BJ (cell line): ENCODE measurements at regions not wholly inside any gene's neighbourhood (a gene's known extent, or its start where the extent isn't known, plus 50 kb on each side); places are given as distances from the start of the nearest gene placed in this dataset.

Experiments used
- CTCF ChIA-PET: fragments of 350-600 bp; formaldehyde crosslinking; extraction: SDS; loops from one replicate; lab custom pipeline; 2021; ENCODE audit warnings: antibody characterized with exemption, inconsistent platforms; lab: Yijun Ruan, JAX
- POLR2A ChIA-PET: fragments of 300-600 bp; sonication (Branson Sonifier 250); formaldehyde crosslinking; extraction: SDS; loops from one replicate; lab custom pipeline; 2021; ENCODE audit warnings: antibody characterized with exemption; lab: Charles Lee
- DNase-seq: peaks from one replicate; pipeline ENCODE4 v3.0.0-alpha.2; 2011; ENCODE audit warnings: low read depth
- H3K27me3 ChIP-seq: 2 replicates; pipeline ENCODE4 v1.6.0; 2011; ENCODE audit warnings: low read length; ENCODE audit not compliant: control insufficient read depth, insufficient read depth
- H3K36me3 ChIP-seq: 2 replicates; pipeline ENCODE4 v1.5.1; 2011; ENCODE audit warnings: low read length; ENCODE audit not compliant: control insufficient read depth, insufficient read depth
- H3K4me3 ChIP-seq: 2 replicates; pipeline ENCODE4 v1.5.1; 2011; ENCODE audit warnings: low read depth, mild to moderate bottlenecking, control low read depth, low read length
- TF ChIP-seq, protein P1 (sequence below): IDR thresholded peaks from 2 replicates; pipeline ENCODE4 v1.5.1; 2011; ENCODE audit warnings: low read depth, mild to moderate bottlenecking, control low read depth, inconsistent platforms, low read length, moderate library complexity; ENCODE audit not compliant: insufficient read depth

DNA sequence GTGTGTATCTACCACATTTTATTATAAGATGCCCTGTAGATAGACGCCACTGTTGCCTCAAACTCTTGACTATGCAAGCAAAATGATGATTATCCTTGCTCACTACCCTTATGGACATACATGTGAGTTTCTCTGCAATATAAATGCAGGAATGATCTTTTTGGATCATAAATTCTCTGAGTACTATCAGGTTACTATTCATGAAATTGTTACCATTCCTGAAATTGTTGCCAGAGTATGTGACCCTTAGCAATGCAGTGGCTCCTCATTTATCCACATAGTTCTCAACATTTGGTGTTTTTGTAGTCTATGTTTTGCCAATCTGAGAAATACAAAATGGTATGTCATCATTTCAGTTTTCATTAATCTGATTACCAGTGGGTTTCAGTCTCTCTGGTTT lies 166.2 kb upstream of the FAM3C start:
- H3K27me3 ChIP-seq = no peaks in the 10 kb centered on the region
- H3K4me3 ChIP-seq = no peak overlapping the region
- peak; percentile 31 for DNase-seq
- ChIA-PET POLR2A (no interaction called here), CTCF (no interaction called here)
- no peaks in the 10 kb centered on the region for H3K36me3 ChIP-seq
- TF ChIP-seq, protein P1, sequence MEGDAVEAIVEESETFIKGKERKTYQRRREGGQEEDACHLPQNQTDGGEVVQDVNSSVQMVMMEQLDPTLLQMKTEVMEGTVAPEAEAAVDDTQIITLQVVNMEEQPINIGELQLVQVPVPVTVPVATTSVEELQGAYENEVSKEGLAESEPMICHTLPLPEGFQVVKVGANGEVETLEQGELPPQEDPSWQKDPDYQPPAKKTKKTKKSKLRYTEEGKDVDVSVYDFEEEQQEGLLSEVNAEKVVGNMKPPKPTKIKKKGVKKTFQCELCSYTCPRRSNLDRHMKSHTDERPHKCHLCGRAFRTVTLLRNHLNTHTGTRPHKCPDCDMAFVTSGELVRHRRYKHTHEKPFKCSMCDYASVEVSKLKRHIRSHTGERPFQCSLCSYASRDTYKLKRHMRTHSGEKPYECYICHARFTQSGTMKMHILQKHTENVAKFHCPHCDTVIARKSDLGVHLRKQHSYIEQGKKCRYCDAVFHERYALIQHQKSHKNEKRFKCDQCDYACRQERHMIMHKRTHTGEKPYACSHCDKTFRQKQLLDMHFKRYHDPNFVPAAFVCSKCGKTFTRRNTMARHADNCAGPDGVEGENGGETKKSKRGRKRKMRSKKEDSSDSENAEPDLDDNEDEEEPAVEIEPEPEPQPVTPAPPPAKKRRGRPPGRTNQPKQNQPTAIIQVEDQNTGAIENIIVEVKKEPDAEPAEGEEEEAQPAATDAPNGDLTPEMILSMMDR = no peak

DNA sequence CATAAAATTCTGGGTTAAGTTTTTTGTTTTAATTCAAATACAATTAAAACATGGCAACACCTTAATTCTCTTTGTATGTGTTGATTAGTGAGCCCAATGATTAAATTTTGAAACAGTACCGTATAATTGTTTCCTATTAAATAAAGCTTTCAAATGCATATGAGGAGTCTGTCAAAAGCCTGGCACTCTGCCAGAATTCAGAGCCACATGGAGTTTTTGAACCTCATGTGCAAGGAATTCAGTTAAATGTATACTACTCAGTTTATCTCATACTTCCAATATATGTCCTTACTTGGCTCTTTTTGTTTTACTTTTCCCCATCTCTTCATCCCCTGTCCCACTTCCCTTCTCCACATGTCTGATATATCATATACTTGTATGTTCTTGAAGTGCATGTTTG lies 165.6 kb upstream of the FAM3C start:
- Histone ChIP-seq H3K27me3 (no peaks in the 10 kb centered on the region), H3K36me3 (no peaks in the 10 kb centered on the region), H3K4me3 (no peak overlapping the region)
- TF ChIP-seq, protein P1 = no peak
- no peak for DNase-seq
- ChIA-PET POLR2A (no interaction called here), CTCF (interaction anchor here (1.2 kb wide), 1 partner anchor 13 kb away, joined by 3 read pairs; no protein-coding TSS in a partner anchor)

DNA sequence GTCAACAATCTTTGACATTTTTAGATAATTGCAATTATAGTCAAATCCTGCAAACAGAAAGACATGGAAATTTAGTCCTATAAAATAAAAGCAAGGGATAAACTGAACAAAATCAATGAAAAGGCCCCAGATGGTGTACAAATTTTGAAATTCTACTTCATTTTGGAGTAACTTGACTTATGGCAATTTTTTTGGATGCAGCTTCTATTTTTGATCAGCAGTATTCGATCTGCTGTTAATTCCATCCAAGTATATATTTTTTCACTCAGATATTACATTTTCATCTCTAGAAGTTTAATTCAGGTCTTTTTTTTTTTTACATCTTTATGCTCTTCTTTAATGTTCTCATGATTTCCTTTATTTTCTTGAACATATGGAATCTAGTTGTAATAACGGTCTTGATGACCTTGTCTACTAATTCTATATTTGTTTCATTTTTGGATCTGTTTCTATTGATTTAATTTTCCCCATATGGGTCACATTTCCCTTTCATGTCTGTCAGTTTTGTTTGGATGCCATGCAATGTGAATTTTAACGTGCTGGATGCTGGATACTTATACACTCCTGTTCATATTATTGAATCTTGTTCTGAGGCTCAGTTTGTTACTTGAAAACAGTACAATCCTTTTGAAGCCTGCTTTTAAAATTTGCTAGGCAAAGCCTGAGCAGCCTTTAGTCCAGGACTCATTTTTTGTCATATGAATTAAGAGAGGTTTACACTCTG lies 164.3 kb upstream of the FAM3C start:
- DNase-seq = no peak
- Histone ChIP-seq H3K4me3 (no peak overlapping the region), H3K36me3 (no peaks in the 10 kb centered on the region), H3K27me3 (no peaks in the 10 kb centered on the region)
- TF ChIP-seq, protein P1 = no peak
- ChIA-PET POLR2A (no interaction called here), CTCF (interaction anchor here (1.2 to 1.4 kb wide), 2 partner anchors 12 to 164 kb away, joined by 3 to 4 read pairs; no protein-coding TSS in a partner anchor)

DNA sequence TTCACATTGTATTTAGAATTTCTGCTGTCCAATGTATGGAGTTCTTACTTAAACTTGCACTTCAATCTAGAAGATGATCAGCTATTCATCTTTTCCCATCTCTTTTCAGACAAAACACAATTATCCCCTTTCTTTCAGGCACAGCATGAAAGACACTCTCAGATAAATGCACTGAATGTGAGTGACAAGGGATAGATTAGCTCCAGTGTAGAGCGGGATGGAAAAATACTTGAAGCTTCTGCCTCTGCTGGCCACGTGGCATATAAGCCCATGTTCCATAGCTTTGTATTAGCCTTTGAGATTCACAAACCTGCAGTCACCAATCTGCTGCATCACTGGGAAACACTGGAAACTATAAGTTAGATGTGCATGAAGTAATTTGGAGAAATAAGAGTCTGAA lies 162.2 kb upstream of the FAM3C start:
- POLR2A ChIA-PET = no interaction called here
- no peak for DNase-seq
- no peak overlapping the region for H3K4me3 ChIP-seq
- H3K36me3 ChIP-seq = no peaks in the 10 kb centered on the region
- CTCF ChIA-PET = interaction anchor here (0.7 to 1.5 kb wide), 4 partner anchors 11 to 197 kb away, joined by 3 to 6 read pairs (median 4); no protein-coding TSS in a partner anchor
- H3K27me3 ChIP-seq = no peaks in the 10 kb centered on the region
- TF ChIP-seq, protein P1 = no peak

DNA sequence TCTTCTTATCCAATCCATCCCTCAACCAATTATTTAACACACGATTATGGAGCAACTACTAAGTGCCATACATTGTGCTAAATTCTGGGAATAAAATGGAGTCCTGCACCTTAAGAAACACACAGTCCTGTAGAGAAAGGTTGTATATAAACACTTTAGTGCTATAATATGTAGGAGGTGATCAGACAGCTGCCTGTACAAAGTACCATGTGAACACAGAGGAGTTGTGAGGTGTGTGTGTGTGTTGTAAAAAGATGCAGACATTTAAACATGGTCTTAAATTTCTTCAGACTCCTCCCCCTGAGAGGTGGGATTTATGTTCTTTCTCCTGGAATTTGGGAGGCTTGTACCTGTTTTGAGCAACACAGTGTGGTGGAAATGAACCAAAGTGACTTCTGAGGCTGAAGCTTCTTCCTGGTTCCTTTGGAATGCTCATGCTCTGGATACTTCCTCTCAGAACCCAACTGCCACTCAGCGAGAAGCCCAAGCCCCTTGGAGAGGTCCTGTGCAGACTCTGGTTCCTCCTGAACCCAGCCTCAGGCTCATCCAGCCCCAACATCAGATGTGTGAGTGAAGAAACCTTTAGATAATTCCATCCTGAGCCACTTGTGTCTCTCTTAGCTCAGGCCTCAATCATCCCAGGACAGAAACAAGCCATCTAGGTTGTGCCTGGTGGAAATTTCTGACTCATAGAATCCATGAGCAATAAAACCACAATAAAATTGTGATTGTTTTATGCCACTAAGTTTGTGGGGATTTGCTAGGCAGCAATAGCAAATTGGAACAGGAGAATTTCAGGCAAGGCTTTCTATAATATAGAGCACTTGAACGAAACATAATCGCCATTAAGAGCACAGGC lies 161.2 kb upstream of the FAM3C start:
- POLR2A ChIA-PET = no interaction called here
- Histone ChIP-seq H3K36me3 (no peaks in the 10 kb centered on the region), H3K4me3 (no peak overlapping the region), H3K27me3 (no peaks in the 10 kb centered on the region)
- TF ChIP-seq, protein P1 = no peak
- DNase-seq = no peak
- CTCF ChIA-PET = interaction anchor here (0.8 to 1.5 kb wide), 4 partner anchors 9 to 437 kb away, joined by 3 to 5 read pairs (median 4); no protein-coding TSS in a partner anchor
